ENCODE measurements at regions not wholly inside any gene's neighbourhood (a gene's known extent, or its start where the extent isn't known, plus 50 kb on each side); places are given as distances from the start of the nearest gene placed in this dataset.

GRCh38 chr19:29415507-29415906, 110.3 kb upstream of the VSTM2B start:
- DNase-seq (ENCODE audit: low read depth): no peak
- no peak for TF ChIP-seq CTCF (IDR thresholded peaks at IDR 0.05; ENCODE audit: insufficient read depth, low read depth, low read length, missing control alignments)
- no peak overlapping the region for H3K4me3 ChIP-seq (ENCODE audit: low read length)

GRCh38 chr19:29417048-29417447, 108.7 kb upstream of the VSTM2B start:
- TF ChIP-seq CTCF (IDR thresholded peaks at IDR 0.05; ENCODE audit: insufficient read depth, low read depth, low read length, missing control alignments): no peak
- H3K4me3 ChIP-seq (ENCODE audit: low read length): no peak overlapping the region
- no peak for DNase-seq (ENCODE audit: low read depth)

GRCh38 chr19:29418201-29418600, 107.6 kb upstream of the VSTM2B start:
- TF ChIP-seq CTCF (IDR thresholded peaks at IDR 0.05; ENCODE audit: insufficient read depth, low read depth, low read length, missing control alignments): no peak
- H3K4me3 ChIP-seq (ENCODE audit: low read length): no peak overlapping the region
- DNase-seq (ENCODE audit: low read depth): no peak

- no peak overlapping the region for H3K4me3 ChIP-seq (ENCODE audit: low read length)
- no peak for DNase-seq (ENCODE audit: low read depth)
- no peak for TF ChIP-seq CTCF (IDR thresholded peaks at IDR 0.05; ENCODE audit: insufficient read depth, low read depth, low read length, missing control alignments)
Observed at GRCh38 chr19:29420065-29420464, 105.7 kb upstream of the VSTM2B start.

- TF ChIP-seq CTCF (IDR thresholded peaks at IDR 0.05; ENCODE audit: insufficient read depth, low read depth, low read length, missing control alignments): no peak
- H3K4me3 ChIP-seq (ENCODE audit: low read length): no peak overlapping the region
- DNase-seq (ENCODE audit: low read depth): no peak
Observed at GRCh38 chr19:29420482-29421195, 105.2 kb upstream of the VSTM2B start.

GRCh38 chr19:29421196-29421545, 104.6 kb upstream of the VSTM2B start:
- TF ChIP-seq CTCF (IDR thresholded peaks at IDR 0.05; ENCODE audit: insufficient read depth, low read depth, low read length, missing control alignments): no peak
- no peak overlapping the region for H3K4me3 ChIP-seq (ENCODE audit: low read length)

GRCh38 chr19:29422047-29422446, 103.7 kb upstream of the VSTM2B start:
- H3K4me3 ChIP-seq (ENCODE audit: low read length): no peak overlapping the region
- no peak for TF ChIP-seq CTCF (IDR thresholded peaks at IDR 0.05; ENCODE audit: insufficient read depth, low read depth, low read length, missing control alignments)
- DNase-seq (ENCODE audit: low read depth): no peak

More at GRCh38 chr19:29421196-29421545, 104.6 kb upstream of the VSTM2B start:
- no peak for DNase-seq (ENCODE audit: low read depth)

Measured in epithelial cell of esophagus (primary cell).